ENCODE measurements at regions not wholly inside any gene's neighbourhood (a gene's known extent, or its start where the extent isn't known, plus 50 kb on each side); places are given as distances from the start of the nearest gene placed in this dataset.

- Histone ChIP-seq H3K9ac (ENCODE audit: low read length) (no peak overlapping the region), H3K4me3 (ENCODE audit: low read length) (no peak overlapping the region), H3K4me1 (ENCODE audit: control insufficient read depth, insufficient read depth, low read length) (peaks cover 9% of the 10 kb centered on the region), H3K27me3 (replicated peaks; ENCODE audit: control insufficient read depth, insufficient read depth, low read length) (no peaks in the 10 kb centered on the region), H3K9me3 (ENCODE audit: control insufficient read depth, low read length) (no peaks in the 10 kb centered on the region), H3K36me3 (ENCODE audit: control insufficient read depth, insufficient read depth, low read length, severe bottlenecking) (no peaks in the 10 kb centered on the region)
- DNase-seq (ENCODE audit: low read depth): peak; percentile 54
Observed at GRCh38 chr10:36448760-36449691, 676.4 kb upstream of the ANKRD30A start.

- Histone ChIP-seq H3K27me3 (replicated peaks; ENCODE audit: control insufficient read depth, insufficient read depth, low read length) (no peaks in the 10 kb centered on the region), H3K36me3 (ENCODE audit: control insufficient read depth, insufficient read depth, low read length, severe bottlenecking) (no peaks in the 10 kb centered on the region), H3K4me3 (ENCODE audit: low read length) (no peak overlapping the region), H3K9me3 (ENCODE audit: control insufficient read depth, low read length) (no peaks in the 10 kb centered on the region), H3K4me1 (ENCODE audit: control insufficient read depth, insufficient read depth, low read length) (peaks cover 15% of the 10 kb centered on the region), H3K9ac (ENCODE audit: low read length) (no peak overlapping the region)
- no peak for DNase-seq (ENCODE audit: low read depth)
Observed at GRCh38 chr10:36446881-36447280, 678.5 kb upstream of the ANKRD30A start.

GRCh38 chr10:36443233-36443632 lies 682.2 kb upstream of the ANKRD30A start:
- H3K4me1 ChIP-seq (ENCODE audit: control insufficient read depth, insufficient read depth, low read length): peaks cover 11% of the 10 kb centered on the region
- DNase-seq (ENCODE audit: low read depth): peak; percentile 30
- no peak overlapping the region for H3K4me3 ChIP-seq (ENCODE audit: low read length)
- no peak overlapping the region for H3K9ac ChIP-seq (ENCODE audit: low read length)
- no peaks in the 10 kb centered on the region for H3K36me3 ChIP-seq (ENCODE audit: control insufficient read depth, insufficient read depth, low read length, severe bottlenecking)
- no peaks in the 10 kb centered on the region for H3K27me3 ChIP-seq (replicated peaks; ENCODE audit: control insufficient read depth, insufficient read depth, low read length)
- no peaks in the 10 kb centered on the region for H3K9me3 ChIP-seq (ENCODE audit: control insufficient read depth, low read length)

GRCh38 chr10:36441557-36441956 lies 683.8 kb upstream of the ANKRD30A start:
- Histone ChIP-seq H3K36me3 (ENCODE audit: control insufficient read depth, insufficient read depth, low read length, severe bottlenecking) (no peaks in the 10 kb centered on the region), H3K9me3 (ENCODE audit: control insufficient read depth, low read length) (no peaks in the 10 kb centered on the region), H3K27me3 (replicated peaks; ENCODE audit: control insufficient read depth, insufficient read depth, low read length) (no peaks in the 10 kb centered on the region), H3K4me1 (ENCODE audit: control insufficient read depth, insufficient read depth, low read length) (peaks cover 11% of the 10 kb centered on the region), H3K9ac (ENCODE audit: low read length) (no peak overlapping the region), H3K4me3 (ENCODE audit: low read length) (no peak overlapping the region)
- DNase-seq (ENCODE audit: low read depth): no peak

GRCh38 chr10:36440539-36440938 lies 684.9 kb upstream of the ANKRD30A start:
- H3K36me3 ChIP-seq (ENCODE audit: control insufficient read depth, insufficient read depth, low read length, severe bottlenecking): no peaks in the 10 kb centered on the region
- no peaks in the 10 kb centered on the region for H3K9me3 ChIP-seq (ENCODE audit: control insufficient read depth, low read length)
- H3K27me3 ChIP-seq (replicated peaks; ENCODE audit: control insufficient read depth, insufficient read depth, low read length): no peaks in the 10 kb centered on the region
- H3K4me1 ChIP-seq (ENCODE audit: control insufficient read depth, insufficient read depth, low read length): peaks cover 11% of the 10 kb centered on the region
- no peak for DNase-seq (ENCODE audit: low read depth)
- no peak overlapping the region for H3K9ac ChIP-seq (ENCODE audit: low read length)
- H3K4me3 ChIP-seq (ENCODE audit: low read length): no peak overlapping the region

GRCh38 chr10:36437367-36437766 lies 688.0 kb upstream of the ANKRD30A start:
- H3K9ac ChIP-seq (ENCODE audit: low read length): no peak overlapping the region
- DNase-seq (ENCODE audit: low read depth): no peak
- no peaks in the 10 kb centered on the region for H3K9me3 ChIP-seq (ENCODE audit: control insufficient read depth, low read length)
- peaks cover 5% of the 10 kb centered on the region for H3K4me1 ChIP-seq (ENCODE audit: control insufficient read depth, insufficient read depth, low read length)
- no peaks in the 10 kb centered on the region for H3K27me3 ChIP-seq (replicated peaks; ENCODE audit: control insufficient read depth, insufficient read depth, low read length)
- no peak overlapping the region for H3K4me3 ChIP-seq (ENCODE audit: low read length)
- H3K36me3 ChIP-seq (ENCODE audit: control insufficient read depth, insufficient read depth, low read length, severe bottlenecking): no peaks in the 10 kb centered on the region

DNA sequence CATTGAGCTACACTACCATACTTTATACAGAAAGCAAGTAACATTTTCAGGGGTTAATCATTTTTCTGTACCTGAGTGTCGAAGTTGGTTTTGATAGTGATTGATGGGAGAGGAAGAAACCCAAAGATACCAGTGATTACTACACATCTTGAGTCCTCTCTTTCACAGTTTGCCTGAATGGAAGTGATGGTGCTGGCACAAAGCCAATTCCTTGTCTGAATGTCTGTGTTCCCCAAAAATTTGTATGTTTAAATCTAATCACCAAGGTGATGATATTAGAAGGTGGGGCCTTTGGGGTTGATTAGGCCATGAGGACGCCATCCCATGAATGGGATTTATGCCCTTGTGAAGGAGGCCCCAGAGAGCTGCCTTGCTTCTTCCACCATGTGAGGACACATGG lies 696.9 kb upstream of the ANKRD30A start:
- H3K4me1 ChIP-seq (ENCODE audit: control insufficient read depth, insufficient read depth, low read length): peaks cover 16% of the 10 kb centered on the region
- H3K9ac ChIP-seq (ENCODE audit: low read length): no peak overlapping the region
- H3K27me3 ChIP-seq (replicated peaks; ENCODE audit: control insufficient read depth, insufficient read depth, low read length): no peaks in the 10 kb centered on the region
- no peaks in the 10 kb centered on the region for H3K9me3 ChIP-seq (ENCODE audit: control insufficient read depth, low read length)
- no peak for DNase-seq (ENCODE audit: low read depth)
- H3K4me3 ChIP-seq (ENCODE audit: low read length): no peak overlapping the region
- no peaks in the 10 kb centered on the region for H3K36me3 ChIP-seq (ENCODE audit: control insufficient read depth, insufficient read depth, low read length, severe bottlenecking)

DNA sequence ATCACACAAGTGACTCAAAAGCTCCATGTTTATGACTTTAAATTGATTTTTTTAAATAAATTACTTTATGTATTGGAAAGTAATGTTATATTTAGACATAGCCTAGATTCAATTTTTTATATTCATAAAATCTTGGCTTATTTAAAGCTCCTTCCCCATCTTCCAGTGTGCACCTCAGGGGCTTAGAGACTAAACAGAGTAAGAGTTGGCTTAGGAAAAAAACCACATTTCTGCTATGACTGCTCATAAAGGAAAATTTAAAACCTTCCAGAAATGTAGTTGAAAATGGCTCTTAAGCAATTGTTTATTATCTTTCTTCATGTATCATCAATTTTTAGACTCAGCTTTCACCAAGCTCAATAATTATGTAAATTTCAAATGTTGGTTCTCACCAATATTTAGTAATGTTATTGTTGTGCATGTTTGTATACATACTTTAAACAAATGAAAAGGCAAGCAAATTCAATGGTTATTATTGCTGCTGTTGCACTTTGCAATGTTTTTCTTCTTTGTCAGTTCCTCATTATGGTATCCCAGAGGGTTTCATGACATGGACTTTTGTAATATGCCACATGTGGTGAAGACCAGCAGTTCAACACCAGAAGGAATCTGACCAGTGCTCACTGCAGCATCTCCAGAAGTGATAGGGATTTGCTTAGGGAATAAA lies 700.1 kb upstream of the ANKRD30A start:
- DNase-seq (ENCODE audit: low read depth): peak; percentile 44

GRCh38 chr10:36424502-36424901 lies 700.9 kb upstream of the ANKRD30A start:
- H3K27me3 ChIP-seq (replicated peaks; ENCODE audit: control insufficient read depth, insufficient read depth, low read length): no peaks in the 10 kb centered on the region
- no peak for DNase-seq (ENCODE audit: low read depth)
- no peak overlapping the region for H3K9ac ChIP-seq (ENCODE audit: low read length)
- H3K4me1 ChIP-seq (ENCODE audit: control insufficient read depth, insufficient read depth, low read length): peaks cover 16% of the 10 kb centered on the region
- no peaks in the 10 kb centered on the region for H3K9me3 ChIP-seq (ENCODE audit: control insufficient read depth, low read length)
- H3K36me3 ChIP-seq (ENCODE audit: control insufficient read depth, insufficient read depth, low read length, severe bottlenecking): no peaks in the 10 kb centered on the region
- H3K4me3 ChIP-seq (ENCODE audit: low read length): no peak overlapping the region

More for the DNA sequence above, 700.1 kb upstream of the ANKRD30A start:
- Histone ChIP-seq H3K9ac (ENCODE audit: low read length) (no peak overlapping the region), H3K4me3 (ENCODE audit: low read length) (no peak overlapping the region), H3K4me1 (ENCODE audit: control insufficient read depth, insufficient read depth, low read length) (peaks cover 16% of the 10 kb centered on the region), H3K27me3 (replicated peaks; ENCODE audit: control insufficient read depth, insufficient read depth, low read length) (no peaks in the 10 kb centered on the region), H3K36me3 (ENCODE audit: control insufficient read depth, insufficient read depth, low read length, severe bottlenecking) (no peaks in the 10 kb centered on the region), H3K9me3 (ENCODE audit: control insufficient read depth, low read length) (no peaks in the 10 kb centered on the region)

DNA sequence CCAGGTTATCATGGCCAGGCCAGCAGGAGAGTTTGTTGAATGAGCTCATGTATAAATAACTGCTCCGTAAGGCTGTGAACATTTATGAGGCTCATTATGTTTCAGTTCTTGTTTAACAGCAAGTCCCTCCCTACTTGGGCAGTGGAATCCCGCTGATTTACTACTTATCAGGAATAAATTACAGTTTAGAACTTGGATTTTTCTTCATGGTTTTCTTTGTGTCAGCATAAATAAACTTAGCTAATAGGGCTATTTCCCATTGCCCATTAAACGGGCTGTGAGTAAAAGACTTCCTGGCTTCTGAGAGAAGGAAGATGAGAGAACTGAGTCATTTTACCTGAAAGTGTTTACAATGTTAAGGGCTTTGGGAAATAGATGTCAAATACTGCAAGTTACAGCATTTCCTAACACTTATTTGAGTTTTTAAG lies 701.6 kb upstream of the ANKRD30A start:
- H3K27me3 ChIP-seq (replicated peaks; ENCODE audit: control insufficient read depth, insufficient read depth, low read length): no peaks in the 10 kb centered on the region
- H3K36me3 ChIP-seq (ENCODE audit: control insufficient read depth, insufficient read depth, low read length, severe bottlenecking): no peaks in the 10 kb centered on the region
- H3K4me3 ChIP-seq (ENCODE audit: low read length): no peak overlapping the region
- H3K9me3 ChIP-seq (ENCODE audit: control insufficient read depth, low read length): no peaks in the 10 kb centered on the region
- no peak for DNase-seq (ENCODE audit: low read depth)
- no peak overlapping the region for H3K9ac ChIP-seq (ENCODE audit: low read length)
- H3K4me1 ChIP-seq (ENCODE audit: control insufficient read depth, insufficient read depth, low read length): peaks cover 16% of the 10 kb centered on the region

- DNase-seq (ENCODE audit: low read depth): no peak
- H3K4me1 ChIP-seq (ENCODE audit: control insufficient read depth, insufficient read depth, low read length): peaks cover 16% of the 10 kb centered on the region
- no peak overlapping the region for H3K9ac ChIP-seq (ENCODE audit: low read length)
- no peaks in the 10 kb centered on the region for H3K36me3 ChIP-seq (ENCODE audit: control insufficient read depth, insufficient read depth, low read length, severe bottlenecking)
- peaks cover 8% of the 10 kb centered on the region for H3K9me3 ChIP-seq (ENCODE audit: control insufficient read depth, low read length)
- no peaks in the 10 kb centered on the region for H3K27me3 ChIP-seq (replicated peaks; ENCODE audit: control insufficient read depth, insufficient read depth, low read length)
- H3K4me3 ChIP-seq (ENCODE audit: low read length): no peak overlapping the region
Observed at GRCh38 chr10:36421992-36422391, 703.4 kb upstream of the ANKRD30A start.

All from adipocyte (in vitro differentiated cells).